ENCODE measurements at regions not wholly inside any gene's neighbourhood (a gene's known extent, or its start where the extent isn't known, plus 50 kb on each side); places are given as distances from the start of the nearest gene placed in this dataset.

GRCh38 chr20:52747845-52748284 is 224.3 kb upstream of the TSHZ2 start:
- TF ChIP-seq CTCF (IDR thresholded peaks at IDR 0.05), result no peak
- TF ChIP-seq POLR2A (IDR thresholded peaks at IDR 0.05), result no peak

All from tibial nerve (tissue), 3 donors.